ENCODE measurements at regions not wholly inside any gene's neighbourhood (a gene's known extent, or its start where the extent isn't known, plus 50 kb on each side); places are given as distances from the start of the nearest gene placed in this dataset.

DNA sequence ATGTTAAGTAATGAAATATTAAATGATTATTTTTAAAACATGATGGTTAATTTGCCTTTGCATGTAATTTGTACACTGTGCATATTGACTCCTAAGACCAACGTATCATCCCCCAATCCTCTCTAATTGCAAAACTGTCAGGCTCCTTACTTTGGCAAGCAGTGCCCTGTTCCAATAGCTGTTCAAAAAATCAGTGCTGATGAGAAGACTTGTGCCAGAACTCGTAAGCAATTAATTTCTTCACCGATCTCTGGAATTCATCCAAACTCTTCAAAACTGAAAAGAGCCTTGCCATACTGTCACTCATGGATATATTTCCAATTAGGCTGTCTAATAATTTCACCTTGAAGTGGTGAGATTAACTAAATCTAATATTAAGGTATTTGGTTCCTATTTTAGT is 493.9 kb upstream of the NDST4 start:
- Histone ChIP-seq H2BK120ac (ENCODE audit: low read depth, low read length, poor library complexity, severe bottlenecking) (no peak overlapping the region), H3K9me3 (ENCODE audit: control insufficient read depth, low read depth, low read length) (no peaks in the 10 kb centered on the region), H3K4ac (ENCODE audit: low read depth, low read length) (no peak overlapping the region), H3K9ac (ENCODE audit: extremely low read depth, insufficient read length, low read length) (no peak overlapping the region), H3K27ac (ENCODE audit: insufficient read length, low read depth, low read length) (no peak overlapping the region), H3K79me2 (ENCODE audit: insufficient read depth, low read length) (no peaks in the 10 kb centered on the region), H2BK5ac (ENCODE audit: insufficient read length, low read length) (no peak overlapping the region), H2BK20ac (ENCODE audit: low read depth, low read length, poor library complexity, severe bottlenecking) (no peak overlapping the region), H4K91ac (ENCODE audit: insufficient read length, low read depth, low read length) (no peak overlapping the region), H3K27me3 (ENCODE audit: insufficient read depth, low read length) (no peaks in the 10 kb centered on the region), H3K18ac (ENCODE audit: insufficient read length, low read depth, low read length) (no peak overlapping the region), H2AFZ (ENCODE audit: low read length) (no peak overlapping the region), H3T11ph (ENCODE audit: low read length) (no peak overlapping the region), H3K14ac (ENCODE audit: insufficient read depth, low read length) (no peak overlapping the region), H3K23me2 (ENCODE audit: insufficient read length, low read depth, low read length, poor library complexity, severe bottlenecking) (no peaks in the 10 kb centered on the region), H3K4me2 (ENCODE audit: insufficient read depth, insufficient read length, low read length) (no peak overlapping the region), H4K8ac (replicated peaks; ENCODE audit: insufficient read length, low read depth, low read length) (no peak overlapping the region), H2BK15ac (ENCODE audit: low read depth, low read length) (no peak overlapping the region), H3K4me1 (ENCODE audit: insufficient read depth, low read length) (no peaks in the 10 kb centered on the region), H3K23ac (ENCODE audit: insufficient read length, low read depth, low read length) (no peak overlapping the region), H4K5ac (ENCODE audit: insufficient read length, low read depth, low read length) (no peak overlapping the region), H2AK5ac (ENCODE audit: insufficient read length, low read length) (no peak overlapping the region), H3K79me1 (ENCODE audit: insufficient read depth, low read depth, low read length, poor library complexity, severe bottlenecking) (no peaks in the 10 kb centered on the region), H4K20me1 (ENCODE audit: control insufficient read depth, insufficient read depth, insufficient read length) (no peaks in the 10 kb centered on the region), H2BK12ac (ENCODE audit: insufficient read length, low read depth, low read length) (no peak overlapping the region), H3K56ac (ENCODE audit: insufficient read length, low read depth, low read length) (no peak overlapping the region)
- no peaks in the 10 kb centered on the region for H3K4me1 Mint-ChIP-seq
- no CpG with 5 or more reads among the region's 3 CpGs for WGBS (ENCODE audit: extremely low coverage, insufficient read length, low lambda C conversion rate)
- no peak overlapping the region for H3K27ac Mint-ChIP-seq
- H3K9me3 Mint-ChIP-seq = no peaks in the 10 kb centered on the region
- DNase-seq = no peak
- TF ChIP-seq, protein P1, sequence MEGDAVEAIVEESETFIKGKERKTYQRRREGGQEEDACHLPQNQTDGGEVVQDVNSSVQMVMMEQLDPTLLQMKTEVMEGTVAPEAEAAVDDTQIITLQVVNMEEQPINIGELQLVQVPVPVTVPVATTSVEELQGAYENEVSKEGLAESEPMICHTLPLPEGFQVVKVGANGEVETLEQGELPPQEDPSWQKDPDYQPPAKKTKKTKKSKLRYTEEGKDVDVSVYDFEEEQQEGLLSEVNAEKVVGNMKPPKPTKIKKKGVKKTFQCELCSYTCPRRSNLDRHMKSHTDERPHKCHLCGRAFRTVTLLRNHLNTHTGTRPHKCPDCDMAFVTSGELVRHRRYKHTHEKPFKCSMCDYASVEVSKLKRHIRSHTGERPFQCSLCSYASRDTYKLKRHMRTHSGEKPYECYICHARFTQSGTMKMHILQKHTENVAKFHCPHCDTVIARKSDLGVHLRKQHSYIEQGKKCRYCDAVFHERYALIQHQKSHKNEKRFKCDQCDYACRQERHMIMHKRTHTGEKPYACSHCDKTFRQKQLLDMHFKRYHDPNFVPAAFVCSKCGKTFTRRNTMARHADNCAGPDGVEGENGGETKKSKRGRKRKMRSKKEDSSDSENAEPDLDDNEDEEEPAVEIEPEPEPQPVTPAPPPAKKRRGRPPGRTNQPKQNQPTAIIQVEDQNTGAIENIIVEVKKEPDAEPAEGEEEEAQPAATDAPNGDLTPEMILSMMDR (conservative IDR thresholded peaks at IDR 0.05) = no peak
- H3K27me3 Mint-ChIP-seq (ENCODE audit: low read depth) = no peaks in the 10 kb centered on the region
- H3K4me3 Mint-ChIP-seq = no peak overlapping the region
- H3K36me3 Mint-ChIP-seq (ENCODE audit: insufficient read depth in 1 of 3, low read depth in 3 of 3) = no peaks in the 10 kb centered on the region
